A673 (cell line): ENCODE measurements at regions not wholly inside any gene's neighbourhood (a gene's known extent, or its start where the extent isn't known, plus 50 kb on each side); places are given as distances from the start of the nearest gene placed in this dataset.
"Not testable (repeated sequence)": the region's sequence is repeated elsewhere in the genome, so short reads cannot be mapped to it uniquely, and the experiment has no call there.

Experiments used
- BruUV-seq: library from RNA; stranded (reverse); fragments of 400-500 nt; replicated peaks from 2 replicates; lab custom pipeline; 2021; lab: Mats Ljungman, UMichigan
- CTCF ChIA-PET: fragments of 300-600 bp; sonication (Branson Sonifier 250); formaldehyde crosslinking; loops from one replicate; lab custom pipeline; 2022; ENCODE audit warnings: antibody characterized with exemption; lab: Charles Lee
- POLR2A ChIA-PET: fragments of 300-600 bp; sonication (Branson Sonifier 250); formaldehyde crosslinking; loops from one replicate; lab custom pipeline; 2022; ENCODE audit warnings: antibody characterized with exemption; ENCODE audit not compliant: low non-redundant PET; lab: Charles Lee
- DNase-seq: peaks from one replicate; pipeline ENCODE4 v3.0.0-alpha.2; 2015; ENCODE audit warnings: low spot score
- H3K27ac ChIP-seq: fragments of 200-600 bp; sonication (generic); 2 replicates; pipeline ENCODE4 v1.5.1; 2016; ENCODE audit warnings: mixed run types, low read depth, mild to moderate bottlenecking, mixed read lengths, antibody characterized with exemption, low read length; ENCODE audit not compliant: poor library complexity, severe bottlenecking
- H3K27me3 ChIP-seq: fragments of 200-600 bp; sonication (generic); replicated peaks from 2 replicates; pipeline ENCODE4 v1.6.1; 2017; ENCODE audit warnings: mixed run types, low read depth, mild to moderate bottlenecking, mixed read lengths, antibody characterized with exemption, low read length; ENCODE audit not compliant: insufficient read depth, poor library complexity
- H3K36me3 ChIP-seq: fragments of 200-600 bp; sonication (generic); 2 replicates; pipeline ENCODE4 v1.6.1; 2016; ENCODE audit warnings: mixed run types, mild to moderate bottlenecking, mixed read lengths, antibody characterized with exemption, low read length; ENCODE audit not compliant: insufficient read depth, poor library complexity, severe bottlenecking
- H3K4me1 ChIP-seq: fragments of 200-600 bp; sonication (generic); 2 replicates; pipeline ENCODE4 v1.6.1; 2017; ENCODE audit warnings: mixed run types, mild to moderate bottlenecking, mixed read lengths, antibody characterized with exemption, low read length; ENCODE audit not compliant: insufficient read depth, poor library complexity, severe bottlenecking
- H3K4me3 ChIP-seq: fragments of 200-600 bp; sonication (generic); 2 replicates; pipeline ENCODE4 v1.5.1; 2016; ENCODE audit warnings: low read depth, mixed run types, mild to moderate bottlenecking, mixed read lengths, low read length; ENCODE audit not compliant: poor library complexity, severe bottlenecking
- H3K9me3 ChIP-seq: fragments of 200-600 bp; sonication (generic); 2 replicates; pipeline ENCODE4 v1.6.1; 2016; ENCODE audit warnings: mixed run types, low read depth, mild to moderate bottlenecking, mixed read lengths, antibody characterized with exemption, low read length; ENCODE audit not compliant: poor library complexity, severe bottlenecking
- CTCF ChIP-seq: fragments of 300-800, 200-600 bp; sonication (generic); conservative IDR thresholded peaks from 2 replicates; pipeline ENCODE4 v1.5.1; 2017; ENCODE audit warnings: low read depth, mild to moderate bottlenecking, antibody characterized with exemption, low read length, moderate library complexity, mixed read lengths
- EZH2 ChIP-seq: fragments of 200-600 bp; sonication (generic); IDR thresholded peaks from 2 replicates; pipeline ENCODE4 v1.6.1; 2017; ENCODE audit warnings: borderline replicate concordance, low read depth, mild to moderate bottlenecking, mixed read lengths, antibody characterized with exemption, low read length; ENCODE audit not compliant: poor library complexity, severe bottlenecking
- intact Hi-C: fragments of 100-400 bp; cut with micrococcal nuclease; formaldehyde crosslinking; loops from one replicate; pipeline ENCODE4 v1.10.0; 2022; ENCODE audit not compliant: unreplicated experiment

DNA sequence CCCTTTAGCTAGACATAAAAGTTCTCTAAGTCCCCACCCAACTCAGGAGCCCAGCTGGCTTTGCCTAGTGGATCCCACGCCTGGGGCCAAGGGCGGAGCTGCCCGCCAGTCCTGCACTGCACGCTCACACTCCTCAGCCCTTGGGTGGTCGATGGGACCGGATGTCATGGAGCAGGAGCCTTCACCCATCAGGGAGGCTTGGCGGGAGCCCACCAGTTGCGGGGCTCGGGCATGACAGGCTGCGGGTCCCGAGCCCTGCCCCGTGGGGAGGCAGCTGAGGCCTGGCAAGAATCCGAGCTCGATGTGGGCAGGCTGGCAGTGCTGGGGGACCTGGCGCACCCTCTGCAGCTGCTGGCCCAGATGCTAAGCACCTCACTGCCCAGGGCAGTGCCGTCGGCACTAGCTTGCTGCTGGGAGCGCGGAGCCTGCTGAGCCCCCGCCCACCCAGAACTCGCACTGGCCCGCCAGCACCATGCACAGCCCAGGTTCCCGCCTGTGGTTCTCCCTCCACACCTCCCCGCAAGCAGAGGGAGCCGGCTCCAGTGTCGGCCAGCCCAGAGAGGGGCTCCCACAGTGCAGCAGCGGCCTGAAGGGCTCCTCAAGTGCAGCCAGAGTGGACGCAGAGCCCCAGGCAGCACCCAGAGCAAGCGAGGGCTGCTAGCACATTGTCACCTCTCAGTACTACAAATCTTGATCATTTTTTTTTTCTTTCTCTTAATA is 391.4 kb upstream of the NDN start:
- Histone ChIP-seq H3K9me3 (peaks cover 37% of the 10 kb centered on the region), H3K27ac (no peak overlapping the region), H3K27me3 (no peaks in the 10 kb centered on the region), H3K4me1 (no peaks in the 10 kb centered on the region), H3K4me3 (no peak overlapping the region), H3K36me3 (no peaks in the 10 kb centered on the region)
- TF ChIP-seq CTCF (no peak), EZH2 (no peak)
- BruUV-seq, result no TSS peak
- POLR2A ChIA-PET, result no interaction called here
- DNase-seq, result no peak
- intact Hi-C loops, result no loop called here
- CTCF ChIA-PET, result no interaction called here

GRCh38 chr15:24088941-24089340 is 401.8 kb upstream of the NDN start:
- H3K4me1 ChIP-seq, H3K4me3 ChIP-seq, intact Hi-C loops, H3K36me3 ChIP-seq, BruUV-seq, H3K27ac ChIP-seq, CTCF ChIA-PET, POLR2A ChIA-PET, DNase-seq, H3K27me3 ChIP-seq: not testable (repeated sequence)
- peaks cover 36% of the 10 kb centered on the region for H3K9me3 ChIP-seq

DNA sequence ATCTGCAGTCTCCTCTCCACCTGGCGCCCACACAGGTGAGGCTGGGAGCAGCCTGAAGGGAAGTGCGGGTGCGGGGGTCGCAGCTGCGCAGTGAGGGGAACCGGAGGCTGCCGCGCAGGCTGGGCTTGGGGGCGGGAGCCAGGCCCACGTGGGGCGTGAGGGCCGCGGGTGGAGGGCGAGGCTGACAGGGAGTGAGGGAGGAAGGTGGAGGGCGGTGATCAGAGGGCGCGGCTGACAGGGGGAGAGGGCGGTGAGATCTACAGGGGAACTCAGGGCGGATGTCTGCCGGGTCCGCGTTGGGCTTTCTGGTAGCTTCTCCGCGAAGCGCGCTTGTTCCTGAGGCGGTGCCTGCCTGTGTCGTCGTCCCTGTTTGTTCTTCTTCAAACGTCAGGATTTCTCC is 414.4 kb upstream of the NDN start:
- DNase-seq, H3K4me3 ChIP-seq, H3K27ac ChIP-seq, H3K9me3 ChIP-seq, H3K4me1 ChIP-seq, CTCF ChIA-PET, intact Hi-C loops, H3K36me3 ChIP-seq, H3K27me3 ChIP-seq, POLR2A ChIA-PET, BruUV-seq: not testable (repeated sequence)

DNA sequence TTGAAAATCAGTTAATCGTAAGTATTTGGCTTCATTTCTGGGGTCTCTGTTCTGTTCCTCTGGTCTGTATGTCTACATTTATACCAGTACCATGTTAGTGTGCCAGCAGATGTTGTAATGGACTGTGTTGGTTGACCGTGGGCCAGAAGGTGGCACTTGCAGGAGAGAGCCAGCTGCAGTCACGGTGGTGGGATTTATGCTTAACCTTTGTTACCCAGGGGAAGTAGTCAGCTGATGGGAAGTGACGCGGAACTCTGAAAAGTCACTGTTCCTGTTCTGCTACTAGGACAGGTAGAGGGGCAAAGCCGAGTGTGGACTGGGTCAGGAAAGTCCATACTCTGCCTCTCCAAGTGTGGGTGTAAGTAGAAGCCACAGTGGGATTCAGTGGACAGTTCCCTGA is 420.4 kb upstream of the NDN start:
- POLR2A ChIA-PET, H3K27ac ChIP-seq, H3K27me3 ChIP-seq, DNase-seq, H3K9me3 ChIP-seq, intact Hi-C loops, CTCF ChIA-PET, H3K4me3 ChIP-seq, H3K36me3 ChIP-seq, H3K4me1 ChIP-seq, BruUV-seq: not testable (repeated sequence)

GRCh38 chr15:24107948-24108347 is 420.8 kb upstream of the NDN start:
- H3K4me1 ChIP-seq, H3K9me3 ChIP-seq, DNase-seq, H3K36me3 ChIP-seq, H3K4me3 ChIP-seq, CTCF ChIA-PET, BruUV-seq, H3K27me3 ChIP-seq, H3K27ac ChIP-seq, intact Hi-C loops, POLR2A ChIA-PET: not testable (repeated sequence)

DNA sequence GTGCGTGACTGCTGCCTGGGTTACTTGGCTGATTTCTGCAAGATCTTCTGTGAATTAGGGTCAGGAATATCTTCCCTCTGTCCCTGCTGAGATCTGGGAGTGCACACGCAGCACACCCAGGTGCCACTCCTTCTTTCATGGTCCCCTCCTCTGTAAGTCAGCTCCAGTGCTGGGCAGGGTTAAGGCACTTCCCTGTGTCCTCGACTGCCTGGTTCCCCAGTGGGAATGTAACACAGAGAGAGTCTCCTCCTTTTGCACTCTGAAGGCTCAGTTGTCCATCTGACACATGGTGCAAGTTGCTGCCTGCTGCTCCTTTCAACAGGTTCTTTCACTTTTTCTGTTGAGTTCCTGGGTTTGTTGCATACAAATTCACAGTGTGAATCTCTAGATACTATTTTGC is 421.2 kb upstream of the NDN start:
- H3K4me1 ChIP-seq, intact Hi-C loops, H3K27me3 ChIP-seq, H3K36me3 ChIP-seq, CTCF ChIA-PET, POLR2A ChIA-PET, DNase-seq, H3K27ac ChIP-seq, H3K9me3 ChIP-seq, BruUV-seq, H3K4me3 ChIP-seq: not testable (repeated sequence)

DNA sequence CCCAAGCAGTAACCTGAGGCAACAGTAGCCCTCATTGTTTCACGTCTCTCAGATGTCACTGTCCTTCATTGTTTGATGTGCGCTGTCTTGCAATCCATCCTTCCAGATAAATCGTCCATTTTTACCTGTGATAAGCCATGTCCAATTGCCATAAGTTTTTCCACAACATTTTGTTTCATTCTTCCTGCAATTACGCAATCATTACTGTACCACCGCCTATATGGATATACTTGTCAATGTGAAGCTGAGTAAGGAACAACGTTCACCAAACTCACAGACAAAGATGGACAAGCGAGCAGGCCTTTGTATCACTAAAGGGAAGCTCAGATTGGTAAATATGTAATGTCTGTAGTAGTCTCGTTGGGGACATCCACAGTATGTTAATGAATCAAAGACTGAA is 452.5 kb upstream of the NDN start:
- POLR2A ChIA-PET, H3K4me1 ChIP-seq, H3K27me3 ChIP-seq, H3K4me3 ChIP-seq, H3K27ac ChIP-seq, CTCF ChIA-PET, H3K36me3 ChIP-seq, DNase-seq, H3K9me3 ChIP-seq, BruUV-seq, intact Hi-C loops: not testable (repeated sequence)
